Activated naive CD4-positive, alpha-beta T cell treated with anti-CD3 and anti-CD28 coated beads for 36 hours (primary cell): ENCODE measurements at regions not wholly inside any gene's neighbourhood (a gene's known extent, or its start where the extent isn't known, plus 50 kb on each side); places are given as distances from the start of the nearest gene placed in this dataset.

ENCODE experiments used
- CTCF ChIA-PET: fragments of 350-600 bp; sonication (Branson Sonifier 250); formaldehyde crosslinking; loops from one replicate; lab custom pipeline; 2021; ENCODE audit warnings: antibody characterized with exemption; lab: Charles Lee
- DNase-seq: peaks from one replicate; pipeline ENCODE4 v3.0.0-alpha.2; 2020
- H3K27ac Mint-ChIP-seq: one replicate; pipeline ENCODE4 v1.8.0; 2021; ENCODE audit warnings: mild to moderate bottlenecking, mixed read lengths
- H3K27me3 Mint-ChIP-seq: one replicate; pipeline ENCODE4 v1.8.0; 2021; ENCODE audit warnings: low read depth, mixed read lengths
- H3K36me3 Mint-ChIP-seq: one replicate; pipeline ENCODE4 v1.8.0; 2021; ENCODE audit warnings: low read depth, mixed read lengths
- H3K4me1 Mint-ChIP-seq: one replicate; pipeline ENCODE4 v1.8.0; 2021; ENCODE audit warnings: low read depth, mixed read lengths
- H3K4me3 Mint-ChIP-seq: one replicate; pipeline ENCODE4 v1.8.0; 2021; ENCODE audit warnings: mild to moderate bottlenecking, moderate library complexity, mixed read lengths
- H3K9me3 Mint-ChIP-seq: one replicate; pipeline ENCODE4 v1.8.0; 2021; ENCODE audit warnings: mixed read lengths
- intact Hi-C: fragments of 100-400 bp; cut with micrococcal nuclease; formaldehyde crosslinking; loops from one replicate; pipeline ENCODE4 v1.15.1; 2023

DNA sequence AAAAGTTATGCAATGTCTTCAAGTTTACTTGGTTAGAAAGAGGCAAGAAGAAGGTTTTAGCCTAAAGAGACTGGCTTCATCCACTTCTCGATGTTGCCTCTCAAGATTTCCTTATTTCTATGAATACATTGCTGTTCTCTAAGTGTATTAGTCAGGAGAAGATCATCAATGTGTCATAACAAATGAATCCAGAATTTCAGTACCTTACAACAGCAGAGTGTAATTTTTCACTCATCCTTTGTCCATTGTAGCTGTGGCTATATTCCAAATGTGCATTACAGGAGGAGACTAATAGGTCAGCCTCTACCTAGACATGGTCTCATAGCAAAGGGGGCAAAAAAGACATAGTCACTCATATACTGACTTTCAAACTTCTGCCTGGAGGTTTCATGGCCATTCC is 579.1 kb downstream of the PRKD1 start:
- no peak overlapping the region for H3K27ac Mint-ChIP-seq
- no peaks in the 10 kb centered on the region for H3K27me3 Mint-ChIP-seq
- H3K4me1 Mint-ChIP-seq = no peaks in the 10 kb centered on the region
- H3K36me3 Mint-ChIP-seq = no peaks in the 10 kb centered on the region
- intact Hi-C loops = no loop called here
- DNase-seq = no peak
- H3K4me3 Mint-ChIP-seq = no peak overlapping the region
- CTCF ChIA-PET = no interaction called here
- H3K9me3 Mint-ChIP-seq = peaks cover 3% of the 10 kb centered on the region

DNA sequence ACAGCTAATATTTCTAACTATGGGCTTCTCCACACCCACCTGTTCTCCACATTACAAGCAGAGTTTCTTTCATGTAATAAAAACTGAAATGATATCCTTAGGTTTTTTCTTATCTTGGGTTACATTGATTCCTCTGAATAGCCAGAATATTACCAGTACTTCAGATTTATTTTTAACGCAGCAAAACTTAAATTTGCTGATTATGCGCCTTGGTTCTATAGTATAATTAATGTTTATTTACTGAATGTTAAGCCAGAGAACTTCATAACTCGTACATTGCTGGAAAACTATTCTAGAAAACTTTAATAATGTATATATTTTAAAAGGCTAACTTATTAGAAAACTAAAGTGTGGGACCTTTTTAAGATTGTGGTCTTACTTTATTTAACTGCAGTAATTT is 577.2 kb downstream of the PRKD1 start:
- DNase-seq = no peak
- Mint-ChIP-seq H3K27me3 (no peaks in the 10 kb centered on the region), H3K9me3 (peaks cover 3% of the 10 kb centered on the region), H3K36me3 (no peaks in the 10 kb centered on the region), H3K27ac (no peak overlapping the region), H3K4me1 (no peaks in the 10 kb centered on the region), H3K4me3 (no peak overlapping the region)
- intact Hi-C loops = no loop called here
- CTCF ChIA-PET = no interaction called here

DNA sequence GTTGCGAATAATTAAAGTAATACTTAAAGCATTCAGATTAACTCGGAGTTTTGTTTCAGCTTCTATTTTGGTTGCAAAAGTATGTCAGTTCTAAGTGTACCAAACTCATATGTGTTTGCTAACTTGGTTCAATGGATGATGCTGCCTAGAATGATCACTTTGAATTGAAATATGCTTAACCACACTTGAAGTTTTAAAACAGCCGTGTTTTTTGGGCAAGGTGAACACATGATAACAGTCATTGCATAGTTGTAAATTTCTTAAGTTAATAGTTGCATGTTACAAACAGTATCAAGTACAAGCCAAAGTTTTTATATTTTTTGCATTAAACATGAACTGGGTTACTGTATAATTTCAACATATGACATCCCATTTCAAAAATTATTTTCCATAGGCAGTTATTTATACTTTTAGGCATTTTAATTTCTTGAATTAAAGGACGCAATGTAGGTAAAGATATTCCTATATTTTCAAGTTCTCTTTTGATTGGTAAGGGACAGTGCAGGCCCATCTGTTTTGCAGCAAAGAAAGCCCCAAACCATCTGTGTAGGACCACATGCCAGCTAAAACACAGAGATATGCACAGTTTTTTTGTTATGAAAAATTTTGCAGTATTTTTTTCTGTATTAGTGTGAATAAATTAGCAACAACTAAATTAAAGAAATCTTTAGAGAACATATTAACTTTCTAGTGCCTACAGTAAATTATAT is 575.5 kb downstream of the PRKD1 start:
- Mint-ChIP-seq H3K27me3 (no peaks in the 10 kb centered on the region), H3K36me3 (no peaks in the 10 kb centered on the region), H3K4me1 (no peaks in the 10 kb centered on the region), H3K27ac (no peak overlapping the region), H3K9me3 (peaks cover 3% of the 10 kb centered on the region), H3K4me3 (no peak overlapping the region)
- CTCF ChIA-PET = interaction anchor here (0.7 kb wide), 1 partner anchor 353 kb away, joined by 3 read pairs; no protein-coding TSS in a partner anchor
- intact Hi-C loops = no loop called here
- DNase-seq = no peak

DNA sequence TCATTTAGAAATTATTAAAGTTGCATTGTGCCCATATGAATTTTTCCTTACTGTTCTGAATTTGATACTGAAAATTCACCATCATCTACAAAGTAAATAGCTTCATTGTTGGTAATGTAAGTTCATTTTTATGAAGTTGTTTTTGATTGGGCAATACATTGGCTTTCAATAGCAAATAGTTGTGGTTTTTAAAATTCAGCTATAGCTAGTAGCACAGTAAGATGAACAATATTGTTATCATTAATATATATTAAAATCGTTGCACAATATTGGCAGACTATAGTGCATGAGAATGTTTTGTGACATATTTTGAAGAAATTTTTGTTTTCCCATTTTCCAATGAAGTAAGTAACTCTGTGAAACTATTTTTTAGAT is 575.0 kb downstream of the PRKD1 start:
- no peaks in the 10 kb centered on the region for H3K36me3 Mint-ChIP-seq
- no peak overlapping the region for H3K4me3 Mint-ChIP-seq
- no peak for DNase-seq
- no peak overlapping the region for H3K27ac Mint-ChIP-seq
- H3K4me1 Mint-ChIP-seq = no peaks in the 10 kb centered on the region
- no peaks in the 10 kb centered on the region for H3K27me3 Mint-ChIP-seq
- CTCF ChIA-PET = interaction anchor here (0.7 kb wide), 1 partner anchor 353 kb away, joined by 3 read pairs; no protein-coding TSS in a partner anchor
- peaks cover 3% of the 10 kb centered on the region for H3K9me3 Mint-ChIP-seq
- intact Hi-C loops = no loop called here

DNA sequence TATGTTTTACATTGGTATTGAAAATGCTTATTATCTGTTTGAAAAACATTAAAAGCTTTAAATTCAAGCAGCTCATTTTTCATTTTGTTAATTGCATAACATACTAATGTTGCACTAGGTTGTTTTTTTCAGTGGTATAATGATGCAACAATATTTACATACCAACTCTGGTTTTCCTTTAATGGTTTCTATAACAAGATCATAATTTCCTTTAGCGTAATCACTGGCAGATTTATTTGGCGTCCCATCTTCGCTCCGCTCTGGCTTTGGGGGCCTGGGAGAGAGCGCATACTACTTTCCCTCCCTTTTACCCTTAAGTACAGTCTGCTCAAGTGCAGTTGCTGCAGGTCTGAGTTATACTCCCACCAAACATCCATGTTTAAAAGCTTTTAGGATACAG is 574.1 kb downstream of the PRKD1 start:
- Mint-ChIP-seq H3K27me3 (no peaks in the 10 kb centered on the region), H3K27ac (no peak overlapping the region), H3K9me3 (peaks cover 1% of the 10 kb centered on the region), H3K4me3 (no peak overlapping the region), H3K36me3 (no peaks in the 10 kb centered on the region), H3K4me1 (no peaks in the 10 kb centered on the region)
- intact Hi-C loops = no loop called here
- DNase-seq = no peak
- CTCF ChIA-PET = no interaction called here

DNA sequence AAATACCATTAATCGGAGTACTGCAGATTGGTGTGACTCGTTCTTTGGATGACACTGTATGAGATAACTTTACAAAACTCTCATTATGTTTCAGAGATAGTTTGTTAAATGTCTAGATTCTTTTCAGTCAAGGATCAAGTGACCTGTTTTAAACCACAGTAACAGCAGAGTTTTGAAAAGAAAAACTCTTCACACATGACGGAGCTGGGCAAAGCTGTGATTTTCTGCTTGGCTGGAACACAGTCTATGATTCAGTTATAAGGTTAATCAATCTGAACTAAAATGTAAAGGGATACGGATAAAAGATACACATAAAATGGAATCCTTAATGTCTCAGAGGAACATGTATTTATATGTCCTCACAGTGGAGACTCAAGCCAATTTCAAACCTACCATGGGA is 573.2 kb downstream of the PRKD1 start:
- Mint-ChIP-seq H3K27me3 (no peaks in the 10 kb centered on the region), H3K4me1 (no peaks in the 10 kb centered on the region), H3K27ac (no peak overlapping the region), H3K4me3 (no peak overlapping the region), H3K9me3 (no peaks in the 10 kb centered on the region), H3K36me3 (no peaks in the 10 kb centered on the region)
- intact Hi-C loops = no loop called here
- CTCF ChIA-PET = no interaction called here
- DNase-seq = no peak

DNA sequence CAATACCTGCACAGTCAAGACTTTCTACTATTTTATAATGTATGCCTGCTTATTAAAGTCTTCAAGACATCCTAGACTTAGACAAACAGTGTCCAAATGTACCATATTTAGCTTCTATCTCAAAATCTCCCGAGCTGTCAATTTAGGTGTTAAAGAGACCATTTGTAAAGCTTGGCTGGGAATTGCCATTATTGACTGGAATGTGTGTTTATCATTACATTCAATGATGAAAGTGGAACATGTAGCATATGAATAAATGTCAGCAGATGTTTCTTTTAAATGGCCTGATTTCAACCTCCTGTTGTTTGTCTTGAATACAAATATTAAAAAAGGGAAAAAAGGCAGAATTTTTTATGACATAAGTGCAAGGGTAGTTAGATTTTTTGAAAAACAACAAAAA is 572.3 kb downstream of the PRKD1 start:
- intact Hi-C loops = no loop called here
- no peak overlapping the region for H3K27ac Mint-ChIP-seq
- H3K9me3 Mint-ChIP-seq = no peaks in the 10 kb centered on the region
- no peaks in the 10 kb centered on the region for H3K27me3 Mint-ChIP-seq
- CTCF ChIA-PET = interaction anchor here (1.1 kb wide), 1 partner anchor 168 kb away, joined by 3 read pairs; no protein-coding TSS in a partner anchor
- H3K36me3 Mint-ChIP-seq = no peaks in the 10 kb centered on the region
- H3K4me3 Mint-ChIP-seq = no peak overlapping the region
- no peaks in the 10 kb centered on the region for H3K4me1 Mint-ChIP-seq
- DNase-seq = no peak

DNA sequence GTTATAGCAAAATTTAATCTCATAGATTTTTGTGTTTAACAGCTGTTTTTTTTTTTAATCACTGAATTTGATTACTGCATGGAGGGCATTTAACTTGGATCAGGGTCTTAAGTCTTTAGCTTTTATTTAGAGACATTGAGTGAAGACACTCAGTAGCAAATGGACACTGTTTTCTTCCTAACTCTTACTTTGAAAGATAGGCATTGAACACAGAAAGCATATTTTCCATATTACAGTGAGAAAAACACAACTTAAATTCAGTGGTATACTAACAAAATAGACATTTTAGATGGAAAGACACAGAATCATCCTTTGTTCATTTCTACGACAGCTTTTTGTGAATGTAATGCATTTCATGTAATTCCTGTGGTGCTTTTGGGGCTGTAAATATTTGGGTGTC is 571.8 kb downstream of the PRKD1 start:
- no peaks in the 10 kb centered on the region for H3K36me3 Mint-ChIP-seq
- no peak overlapping the region for H3K27ac Mint-ChIP-seq
- CTCF ChIA-PET = interaction anchor here (1.1 kb wide), 1 partner anchor 169 kb away, joined by 3 read pairs; no protein-coding TSS in a partner anchor
- H3K4me1 Mint-ChIP-seq = no peaks in the 10 kb centered on the region
- H3K9me3 Mint-ChIP-seq = no peaks in the 10 kb centered on the region
- H3K4me3 Mint-ChIP-seq = no peak overlapping the region
- intact Hi-C loops = no loop called here
- H3K27me3 Mint-ChIP-seq = no peaks in the 10 kb centered on the region
- no peak for DNase-seq

DNA sequence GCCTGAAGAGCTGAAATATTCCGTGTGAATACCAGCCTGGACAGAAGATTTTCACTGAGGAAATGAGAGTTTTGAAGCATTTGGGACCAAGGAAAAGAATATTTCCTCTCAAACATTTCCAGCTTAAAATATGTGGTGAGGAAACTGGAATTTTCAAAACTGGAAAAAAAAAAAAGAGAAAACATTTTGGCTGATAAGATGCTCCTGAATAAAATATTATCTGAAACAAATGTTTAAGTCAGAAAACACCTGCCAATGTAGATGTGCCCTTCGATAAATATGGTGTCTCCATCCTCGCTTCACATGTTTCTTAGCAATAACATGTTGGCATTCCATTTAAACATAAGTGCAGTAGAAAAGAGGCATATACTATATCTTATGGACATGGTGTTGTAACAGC is 567.0 kb downstream of the PRKD1 start:
- Mint-ChIP-seq H3K4me3 (no peak overlapping the region), H3K27me3 (no peaks in the 10 kb centered on the region), H3K27ac (no peak overlapping the region), H3K4me1 (no peaks in the 10 kb centered on the region), H3K36me3 (no peaks in the 10 kb centered on the region), H3K9me3 (peaks cover 4% of the 10 kb centered on the region)
- intact Hi-C loops = loop anchor here (10.0 kb wide), 1 partner anchor 1946 kb away; no protein-coding TSS in a partner anchor
- no peak for DNase-seq
- CTCF ChIA-PET = interaction anchor here (0.7 kb wide), 1 partner anchor 54 kb away, joined by 3 read pairs; no protein-coding TSS in a partner anchor

DNA sequence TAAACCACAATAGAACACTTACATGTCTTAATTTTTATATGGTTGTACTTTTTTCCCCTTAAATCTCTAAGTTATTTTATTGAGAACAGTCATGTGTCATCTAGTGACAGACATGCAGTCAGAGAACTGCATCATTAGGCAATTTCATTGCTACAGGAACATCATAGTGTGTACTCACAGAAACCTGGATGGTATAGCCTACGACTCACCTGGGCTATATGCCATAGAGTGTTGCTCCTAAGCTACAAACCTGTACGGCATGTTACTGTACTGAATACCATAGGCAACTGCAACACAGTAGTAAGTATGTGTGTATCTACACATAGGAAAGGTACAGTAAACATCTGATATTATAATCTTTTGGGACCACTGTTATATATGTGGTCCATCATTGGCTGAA is 557.6 kb downstream of the PRKD1 start:
- intact Hi-C loops = no loop called here
- Mint-ChIP-seq H3K36me3 (no peaks in the 10 kb centered on the region), H3K27ac (no peak overlapping the region), H3K4me1 (no peaks in the 10 kb centered on the region), H3K9me3 (no peaks in the 10 kb centered on the region), H3K4me3 (no peak overlapping the region), H3K27me3 (no peaks in the 10 kb centered on the region)
- CTCF ChIA-PET = no interaction called here
- DNase-seq = no peak

DNA sequence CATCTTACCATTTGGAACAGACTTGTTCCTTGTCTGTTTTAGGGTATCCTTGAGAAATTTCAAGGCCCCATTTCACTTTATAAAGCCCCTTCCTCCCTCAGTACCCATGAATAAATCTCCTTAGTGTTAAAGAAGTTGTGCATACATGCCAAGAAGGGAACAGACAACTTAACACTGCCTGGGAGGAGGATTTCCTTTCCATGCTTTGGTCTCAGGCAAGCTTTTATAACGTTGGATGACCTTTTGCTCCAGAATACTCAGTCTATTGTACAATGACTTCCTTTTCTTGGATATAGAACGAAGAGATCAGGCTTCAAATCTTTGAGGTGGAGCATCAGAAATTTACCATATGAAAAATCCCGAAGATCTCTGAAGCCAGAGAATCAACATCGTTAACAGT is 551.4 kb downstream of the PRKD1 start:
- Mint-ChIP-seq H3K27ac (no peak overlapping the region), H3K4me3 (no peak overlapping the region), H3K4me1 (no peaks in the 10 kb centered on the region), H3K36me3 (no peaks in the 10 kb centered on the region), H3K27me3 (no peaks in the 10 kb centered on the region), H3K9me3 (peaks cover 2% of the 10 kb centered on the region)
- intact Hi-C loops = no loop called here
- CTCF ChIA-PET = no interaction called here
- DNase-seq = no peak

DNA sequence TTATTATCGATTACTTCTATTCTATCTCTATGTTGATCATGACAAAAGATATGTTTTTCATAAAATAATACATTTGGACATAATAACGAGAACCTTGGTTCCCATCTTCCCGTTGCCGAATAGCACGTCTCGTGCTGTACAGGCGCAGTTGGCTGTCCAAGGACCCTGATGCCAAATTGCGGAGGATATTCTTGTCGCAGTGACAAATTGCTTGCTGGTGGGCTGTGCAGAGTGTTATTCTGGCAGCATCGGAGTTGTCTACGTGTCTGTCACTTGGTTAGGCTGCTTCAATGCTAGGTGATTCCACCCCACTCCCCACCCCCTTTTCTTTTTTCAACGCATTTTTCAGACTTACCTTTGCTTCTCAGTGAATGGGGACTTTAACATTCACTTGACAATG is 546.8 kb downstream of the PRKD1 start:
- no peak for DNase-seq
- no peaks in the 10 kb centered on the region for H3K4me1 Mint-ChIP-seq
- CTCF ChIA-PET = no interaction called here
- peaks cover 4% of the 10 kb centered on the region for H3K9me3 Mint-ChIP-seq
- no peaks in the 10 kb centered on the region for H3K27me3 Mint-ChIP-seq
- no peak overlapping the region for H3K4me3 Mint-ChIP-seq
- no peak overlapping the region for H3K27ac Mint-ChIP-seq
- intact Hi-C loops = no loop called here
- H3K36me3 Mint-ChIP-seq = no peaks in the 10 kb centered on the region

DNA sequence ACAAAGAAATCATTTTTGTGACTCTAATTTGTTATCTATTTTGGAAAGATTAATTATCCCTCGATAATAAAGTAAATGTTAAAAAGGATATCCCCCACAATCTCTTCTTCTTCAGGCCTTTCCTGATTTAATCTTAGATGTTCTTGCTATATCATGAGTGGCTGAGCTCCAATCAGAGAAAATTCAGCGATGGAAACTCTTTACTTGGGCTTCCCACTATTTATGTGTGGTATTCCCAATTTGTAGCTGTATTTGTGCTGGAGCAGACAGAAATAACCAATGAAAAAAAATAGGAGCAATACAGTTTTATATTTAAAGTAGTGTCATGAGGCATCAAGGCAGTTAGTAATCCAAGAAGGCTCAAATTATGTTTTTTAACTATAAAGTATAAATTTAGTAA is 539.1 kb downstream of the PRKD1 start:
- intact Hi-C loops = no loop called here
- Mint-ChIP-seq H3K27ac (no peak overlapping the region), H3K36me3 (no peaks in the 10 kb centered on the region), H3K9me3 (peaks cover 5% of the 10 kb centered on the region), H3K4me1 (no peaks in the 10 kb centered on the region), H3K4me3 (no peak overlapping the region), H3K27me3 (no peaks in the 10 kb centered on the region)
- CTCF ChIA-PET = no interaction called here
- no peak for DNase-seq
